HUES64 (cell line): ENCODE measurements at regions not wholly inside any gene's neighbourhood (a gene's known extent, or its start where the extent isn't known, plus 50 kb on each side); places are given as distances from the start of the nearest gene placed in this dataset.
"Not testable (repeated sequence)": the region's sequence is repeated elsewhere in the genome, so short reads cannot be mapped to it uniquely, and the experiment has no call there.

ENCODE experiments used
- H3K27ac ChIP-seq: 2 replicates; pipeline ENCODE4 v1.7.0; 2013; ENCODE audit warnings: low read depth, low read length, inconsistent platforms
- H3K27me3 ChIP-seq: 2 replicates; pipeline ENCODE4 v1.6.1; 2013; ENCODE audit warnings: mild to moderate bottlenecking, low read length; ENCODE audit not compliant: insufficient read depth
- H3K36me3 ChIP-seq: 2 replicates; pipeline ENCODE4 v1.6.1; 2013; ENCODE audit warnings: mild to moderate bottlenecking, low read length; ENCODE audit not compliant: insufficient read depth
- H3K4me1 ChIP-seq: 2 replicates; pipeline ENCODE4 v1.6.1; 2013; ENCODE audit warnings: mild to moderate bottlenecking, low read length, moderate library complexity; ENCODE audit not compliant: insufficient read depth
- H3K4me3 ChIP-seq: 2 replicates; pipeline ENCODE4 v1.5.1; 2013; ENCODE audit warnings: mild to moderate bottlenecking, low read length, moderate library complexity
- H3K9ac ChIP-seq: 2 replicates; pipeline ENCODE4 v1.6.1; 2013; ENCODE audit warnings: mild to moderate bottlenecking, low read depth, low read length
- H3K9me3 ChIP-seq: 2 replicates; pipeline ENCODE4 v1.6.1; 2013; ENCODE audit warnings: low read depth, low read length; ENCODE audit not compliant: insufficient read depth
- WGBS: fragments of 150-250, 120-280 bp; methylation state at CpG from one replicate; pipeline ENCODE4 v1.1.7; 2013; ENCODE audit warnings: missing lambda C conversion rate; 5-methylcytosine and 5-hydroxymethylcytosine counted together

- Histone ChIP-seq H3K4me1 (no peaks in the 10 kb centered on the region), H3K9me3 (no peaks in the 10 kb centered on the region), H3K4me3 (no peak overlapping the region), H3K9ac (no peak overlapping the region), H3K27ac (no peak overlapping the region), H3K36me3 (no peaks in the 10 kb centered on the region), H3K27me3 (peaks cover 4% of the 10 kb centered on the region; the same call in 1 of the 2 replicates)
- WGBS, result 95% methylated on average over 9 of the region's 9 CpGs
Observed at GRCh38 chr2:121059651-121060649, 225.1 kb downstream of the TFCP2L1 start.

DNA sequence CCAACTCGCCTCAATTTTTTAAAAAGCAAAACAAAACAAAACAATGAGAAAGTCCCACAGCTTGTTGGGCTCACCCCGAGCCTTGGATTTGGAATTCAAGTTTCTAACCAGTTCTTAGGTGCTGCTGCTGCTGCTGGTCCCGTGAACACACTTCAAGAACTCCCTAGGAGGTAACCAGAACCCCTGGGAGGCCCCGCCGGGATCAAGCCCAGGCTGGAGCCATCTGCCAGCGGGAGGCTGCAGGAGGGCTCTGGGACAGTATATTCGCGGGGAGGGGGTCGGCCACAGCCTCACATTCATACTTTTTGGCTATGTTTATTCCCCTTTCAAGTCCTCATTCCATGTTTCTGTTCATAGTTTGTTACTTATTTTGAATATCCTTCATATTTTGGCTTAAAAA, 223.4 kb downstream of the TFCP2L1 start:
- Histone ChIP-seq H3K27ac (no peak overlapping the region), H3K4me3 (no peak overlapping the region), H3K4me1 (no peaks in the 10 kb centered on the region), H3K9ac (no peak overlapping the region), H3K9me3 (no peaks in the 10 kb centered on the region), H3K36me3 (no peaks in the 10 kb centered on the region), H3K27me3 (0 out of 2 replicates have a peak, but pooled peaks cover 4% of the 10 kb centered on the region)
- WGBS, result 70% methylated on average over 9 of the region's 9 CpGs

GRCh38 chr2:121063471-121063870, 221.5 kb downstream of the TFCP2L1 start:
- no peaks in the 10 kb centered on the region for H3K4me1 ChIP-seq
- WGBS, result 94% methylated on average over 2 of the region's 3 CpGs
- no peaks in the 10 kb centered on the region for H3K36me3 ChIP-seq
- H3K27ac ChIP-seq, result no peak overlapping the region
- H3K9me3 ChIP-seq, result no peaks in the 10 kb centered on the region
- H3K27me3 ChIP-seq, result 0 out of 2 replicates have a peak, but pooled peaks cover 4% of the 10 kb centered on the region
- no peak overlapping the region for H3K4me3 ChIP-seq
- H3K9ac ChIP-seq, result no peak overlapping the region

DNA sequence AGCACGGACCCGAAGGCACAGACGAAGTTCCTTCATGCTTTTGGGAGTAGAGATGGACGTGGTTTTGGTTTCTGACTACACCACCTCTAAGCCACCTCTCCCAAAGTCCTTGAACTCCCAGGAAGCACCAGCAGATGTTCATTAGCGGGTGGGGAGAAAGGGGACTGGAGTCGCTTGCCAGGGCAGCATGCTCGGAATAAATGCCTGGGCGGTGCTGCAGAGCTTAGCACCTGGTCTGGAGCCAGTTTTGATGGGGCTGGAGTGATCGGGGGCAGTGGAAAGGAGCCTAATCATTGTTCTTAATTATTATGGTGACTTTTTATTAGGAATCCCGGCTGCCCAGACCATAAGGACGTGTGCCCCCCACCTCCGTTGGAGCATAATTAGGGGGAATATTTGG, 220.8 kb downstream of the TFCP2L1 start:
- H3K9ac ChIP-seq, result no peak overlapping the region
- no peaks in the 10 kb centered on the region for H3K4me1 ChIP-seq
- no peaks in the 10 kb centered on the region for H3K9me3 ChIP-seq
- no peak overlapping the region for H3K27ac ChIP-seq
- H3K36me3 ChIP-seq, result no peaks in the 10 kb centered on the region
- 93% methylated on average over 11 of the region's 12 CpGs for WGBS
- H3K27me3 ChIP-seq, result 0 out of 2 replicates have a peak, but pooled peaks cover 4% of the 10 kb centered on the region
- no peak overlapping the region for H3K4me3 ChIP-seq

GRCh38 chr2:121065239-121065638, 219.8 kb downstream of the TFCP2L1 start:
- H3K36me3 ChIP-seq, result no peaks in the 10 kb centered on the region
- WGBS, result 95% methylated on average over 5 of the region's 5 CpGs
- H3K27me3 ChIP-seq, result 0 out of 2 replicates have a peak, but pooled peaks cover 4% of the 10 kb centered on the region

DNA sequence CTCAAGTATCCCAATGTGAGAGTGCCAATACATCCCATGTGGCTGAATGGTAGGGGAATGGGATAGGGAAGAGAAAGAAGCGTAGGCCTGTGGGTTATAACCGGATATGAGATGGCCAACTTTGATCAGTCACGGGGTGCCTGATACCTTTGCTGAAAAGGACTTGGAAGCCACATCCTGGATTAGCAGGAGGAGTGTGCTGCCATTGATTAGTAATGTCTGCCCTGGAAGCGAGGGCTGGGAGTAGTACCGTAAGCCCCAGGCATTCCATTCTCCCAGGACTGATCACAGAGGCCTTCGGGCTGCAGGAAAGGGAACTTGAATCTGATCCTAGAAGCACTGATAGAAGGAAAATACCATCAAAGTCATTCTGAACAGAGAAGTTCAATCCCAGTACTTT, 218.5 kb downstream of the TFCP2L1 start:
- peaks cover 4% of the 10 kb centered on the region; the same call in 1 of the 2 replicates for H3K4me1 ChIP-seq
- H3K27me3 ChIP-seq, result peaks cover 6% of the 10 kb centered on the region; the same call in 1 of the 2 replicates
- 75% methylated on average over 6 of the region's 6 CpGs for WGBS
- no peak overlapping the region for H3K9ac ChIP-seq
- no peak overlapping the region for H3K4me3 ChIP-seq
- no peaks in the 10 kb centered on the region for H3K9me3 ChIP-seq
- no peak overlapping the region for H3K27ac ChIP-seq
- H3K36me3 ChIP-seq, result no peaks in the 10 kb centered on the region

More at GRCh38 chr2:121065239-121065638, 219.8 kb downstream of the TFCP2L1 start:
- Histone ChIP-seq H3K4me1 (no peaks in the 10 kb centered on the region), H3K9me3 (no peaks in the 10 kb centered on the region), H3K9ac (no peak overlapping the region), H3K27ac (no peak overlapping the region), H3K4me3 (no peak overlapping the region)

GRCh38 chr2:121068851-121069250, 216.2 kb downstream of the TFCP2L1 start:
- H3K4me1 ChIP-seq, result peaks cover 4% of the 10 kb centered on the region; the same call in 1 of the 2 replicates
- peaks cover 4% of the 10 kb centered on the region; the same call in 1 of the 2 replicates for H3K27me3 ChIP-seq
- H3K36me3 ChIP-seq, result no peaks in the 10 kb centered on the region
- no peak overlapping the region for H3K9ac ChIP-seq
- 93% methylated on average over 7 of the region's 7 CpGs for WGBS
- no peak overlapping the region for H3K27ac ChIP-seq
- H3K9me3 ChIP-seq, result no peaks in the 10 kb centered on the region
- H3K4me3 ChIP-seq, result no peak overlapping the region

- WGBS, result 89% methylated on average over 18 of the region's 18 CpGs
- no peak overlapping the region for H3K9ac ChIP-seq
- H3K9me3 ChIP-seq, result no peaks in the 10 kb centered on the region
- H3K4me1 ChIP-seq, result peaks cover 4% of the 10 kb centered on the region; the same call in 1 of the 2 replicates
- H3K4me3 ChIP-seq, result no peak overlapping the region
- H3K27ac ChIP-seq, result no peak overlapping the region
- peaks cover 4% of the 10 kb centered on the region; the same call in 1 of the 2 replicates for H3K27me3 ChIP-seq
- H3K36me3 ChIP-seq, result no peaks in the 10 kb centered on the region
Observed at GRCh38 chr2:121069434-121069969, 215.5 kb downstream of the TFCP2L1 start.

DNA sequence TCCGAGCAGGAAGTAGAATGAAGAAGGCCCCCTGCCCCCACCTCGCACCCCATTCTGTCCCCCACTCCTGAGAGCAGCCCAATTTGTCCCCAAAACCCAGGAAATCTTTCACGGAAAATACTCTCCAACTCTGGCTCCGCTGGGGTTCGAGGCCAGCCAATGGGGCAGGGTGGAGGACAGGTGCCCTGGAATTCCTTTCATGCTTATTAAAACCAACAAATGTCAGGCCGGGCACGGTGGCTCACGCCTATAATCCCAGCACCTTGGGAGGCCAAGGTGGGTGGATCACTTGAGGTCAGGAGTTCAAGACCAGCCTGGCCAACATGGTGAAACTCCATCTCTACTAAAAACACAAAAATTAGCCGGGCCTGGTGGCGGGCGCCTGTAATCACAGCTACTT, 214.9 kb downstream of the TFCP2L1 start:
- H3K9ac ChIP-seq, H3K27me3 ChIP-seq, H3K4me3 ChIP-seq, H3K4me1 ChIP-seq, H3K27ac ChIP-seq, H3K9me3 ChIP-seq, H3K36me3 ChIP-seq: not testable (repeated sequence)
- WGBS, result 94% methylated on average over 8 of the region's 11 CpGs

DNA sequence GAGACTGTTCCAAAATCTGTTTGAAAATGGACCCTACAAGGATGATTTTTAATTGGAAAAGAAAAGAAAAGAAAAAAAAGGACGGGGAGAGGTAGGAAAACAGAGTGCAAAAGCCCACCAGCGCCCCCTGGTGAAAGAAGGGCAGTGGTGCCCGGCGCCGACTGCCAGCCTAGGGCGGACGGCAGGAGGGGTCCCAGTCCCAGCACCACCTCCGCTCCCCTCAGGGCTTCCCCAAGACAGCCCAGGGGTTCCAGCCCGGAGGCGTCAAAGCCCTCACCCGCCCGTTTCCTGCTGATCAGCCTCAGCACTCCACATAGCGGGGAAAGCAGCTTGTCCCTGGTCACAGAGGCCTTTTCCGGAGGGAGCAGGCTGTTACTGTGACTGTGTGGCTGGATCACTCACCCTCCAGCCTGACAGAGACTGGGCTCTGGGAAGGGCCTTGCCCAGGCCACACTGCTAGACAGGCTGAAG, 213.9 kb downstream of the TFCP2L1 start:
- H3K9me3 ChIP-seq, result no peaks in the 10 kb centered on the region
- no peak overlapping the region for H3K27ac ChIP-seq
- H3K27me3 ChIP-seq, result peaks cover 12% of the 10 kb centered on the region
- H3K4me3 ChIP-seq, result no peak overlapping the region
- no peak overlapping the region for H3K9ac ChIP-seq
- peaks cover 5% of the 10 kb centered on the region for H3K4me1 ChIP-seq
- H3K36me3 ChIP-seq, result no peaks in the 10 kb centered on the region
- WGBS, result 9% methylated on average over 14 of the region's 14 CpGs

GRCh38 chr2:121072784-121073183, 212.2 kb downstream of the TFCP2L1 start:
- peaks cover 11% of the 10 kb centered on the region for H3K4me1 ChIP-seq
- WGBS, result 83% methylated on average over 13 of the region's 13 CpGs
- no peaks in the 10 kb centered on the region for H3K36me3 ChIP-seq
- H3K9ac ChIP-seq, result no peak overlapping the region
- H3K9me3 ChIP-seq, result no peaks in the 10 kb centered on the region
- no peak overlapping the region for H3K27ac ChIP-seq
- H3K4me3 ChIP-seq, result no peak overlapping the region
- H3K27me3 ChIP-seq, result peaks cover 27% of the 10 kb centered on the region
